NCI-H1092 (cell line): ENCODE measurements at regions not wholly inside any gene's neighbourhood (a gene's known extent, or its start where the extent isn't known, plus 50 kb on each side); places are given as distances from the start of the nearest gene placed in this dataset.
A peak's percentile ranks its signal among the peaks of the same experiment; 100 is the strongest.

Source experiments
- DNase-seq: peaks from one replicate; lab custom pipeline; 2025; lab: John Stamatoyannopoulos, UW

GRCh38 chr2:106709229-106709628 lies 176.7 kb downstream of the ST6GAL2 start:
- DNase-seq = no peak

- no peak for DNase-seq
Observed at GRCh38 chr2:106719222-106719621, 166.7 kb downstream of the ST6GAL2 start.

- no peak for DNase-seq
Observed at GRCh38 chr2:106720026-106720425, 165.9 kb downstream of the ST6GAL2 start.

GRCh38 chr2:106724301-106724794 lies 161.6 kb downstream of the ST6GAL2 start:
- DNase-seq = no peak

- DNase-seq = no peak
Observed at GRCh38 chr2:106734165-106734564, 151.8 kb downstream of the ST6GAL2 start.

- DNase-seq = no peak
Observed at GRCh38 chr2:106735807-106736206, 150.2 kb downstream of the ST6GAL2 start.

GRCh38 chr2:106736221-106736620 lies 149.7 kb downstream of the ST6GAL2 start:
- no peak for DNase-seq

- peak; percentile 78 for DNase-seq
Observed at GRCh38 chr2:106745468-106745867, 140.5 kb downstream of the ST6GAL2 start.

GRCh38 chr2:106749823-106750222 lies 136.1 kb downstream of the ST6GAL2 start:
- no peak for DNase-seq
